Lower lobe of right lung (tissue), 2 donors: ENCODE measurements at regions not wholly inside any gene's neighbourhood (a gene's known extent, or its start where the extent isn't known, plus 50 kb on each side); places are given as distances from the start of the nearest gene placed in this dataset.
A peak's percentile ranks its signal among the peaks of the same experiment; 100 is the strongest.
"Not testable (repeated sequence)": the region's sequence is repeated elsewhere in the genome, so short reads cannot be mapped to it uniquely, and the experiment has no call there.

ENCODE experiments used
- ATAC-seq, 2 donors: fragments of 200-7000 bp; cut with Tn5 transposase; one replicate each; pipeline ENCODE4 v1.9.1; 2020 to 2022; ENCODE audit warnings: mild to moderate bottlenecking in 2 of 2, moderate library complexity in 2 of 2
- DNase-seq: peaks from one replicate; pipeline ENCODE4 v3.0.0-alpha.2; 2020
- H3K27ac ChIP-seq: fragments of 200-600 bp; one replicate; pipeline ENCODE4 v1.8.0; 2022
- H3K27me3 ChIP-seq: fragments of 200-600 bp; one replicate; pipeline ENCODE4 v1.8.0; 2022; ENCODE audit warnings: low read depth
- H3K36me3 ChIP-seq: fragments of 200-600 bp; one replicate; pipeline ENCODE4 v1.8.0; 2022; ENCODE audit warnings: mild to moderate bottlenecking
- H3K4me1 ChIP-seq: fragments of 200-600 bp; one replicate; pipeline ENCODE4 v1.8.0; 2022
- H3K4me3 ChIP-seq: fragments of 200-600 bp; one replicate; pipeline ENCODE4 v1.8.0; 2022; ENCODE audit warnings: mild to moderate bottlenecking
- H3K9me3 ChIP-seq: fragments of 200-600 bp; one replicate; pipeline ENCODE4 v1.8.0; 2022
- CTCF ChIP-seq: fragments of 200-600 bp; IDR thresholded peaks from one replicate; pipeline ENCODE4 v1.8.0; 2022; ENCODE audit warnings: antibody characterized with exemption, mild to moderate bottlenecking
- intact Hi-C: fragments of 100-400 bp; cut with DNase I; formaldehyde crosslinking; loops from one replicate; pipeline ENCODE4 v1.11.0; 2022
- donor health status: DM: no; HTN: yes; CAD: no; lungs with severe emphysema.

GRCh38 chr6:86526238-86526637, 411.1 kb upstream of the HTR1E start:
- Histone ChIP-seq H3K27me3 (no peaks in the 10 kb centered on the region), H3K4me1 (no peaks in the 10 kb centered on the region), H3K4me3 (no peak overlapping the region), H3K36me3 (no peaks in the 10 kb centered on the region), H3K9me3 (peaks cover 3% of the 10 kb centered on the region), H3K27ac (no peak overlapping the region)
- ATAC-seq = peak in 1 of 2 donors; percentile 27
- intact Hi-C loops = no loop called here
- no peak for TF ChIP-seq CTCF
- no peak for DNase-seq

- Histone ChIP-seq H3K27ac (no peak overlapping the region), H3K36me3 (no peaks in the 10 kb centered on the region), H3K27me3 (no peaks in the 10 kb centered on the region), H3K4me3 (no peak overlapping the region), H3K9me3 (no peaks in the 10 kb centered on the region), H3K4me1 (no peaks in the 10 kb centered on the region)
- no peak for ATAC-seq
- TF ChIP-seq CTCF = no peak
- intact Hi-C loops = no loop called here
- no peak for DNase-seq
These were observed 421.2 kb upstream of the HTR1E start for GRCh38 chr6:86516087-86516486.

- no peak for DNase-seq
- intact Hi-C loops = no loop called here
- no peak for ATAC-seq
These were observed 425.4 kb upstream of the HTR1E start for GRCh38 chr6:86511962-86512361.

GRCh38 chr6:86508230-86508629, 429.1 kb upstream of the HTR1E start:
- Histone ChIP-seq H3K9me3 (no peaks in the 10 kb centered on the region), H3K27me3 (no peaks in the 10 kb centered on the region), H3K27ac (no peak overlapping the region), H3K4me3 (no peak overlapping the region), H3K4me1 (no peaks in the 10 kb centered on the region), H3K36me3 (no peaks in the 10 kb centered on the region)
- TF ChIP-seq CTCF = no peak
- intact Hi-C loops = no loop called here
- DNase-seq (no peak), ATAC-seq (no peak)

More at GRCh38 chr6:86511962-86512361, 425.4 kb upstream of the HTR1E start:
- no peak overlapping the region for H3K4me3 ChIP-seq
- H3K4me1 ChIP-seq = no peaks in the 10 kb centered on the region
- no peaks in the 10 kb centered on the region for H3K9me3 ChIP-seq
- H3K27ac ChIP-seq = no peak overlapping the region
- no peaks in the 10 kb centered on the region for H3K27me3 ChIP-seq
- TF ChIP-seq CTCF = no peak
- H3K36me3 ChIP-seq = no peaks in the 10 kb centered on the region

- no peak for TF ChIP-seq CTCF
- Histone ChIP-seq H3K4me1 (no peaks in the 10 kb centered on the region), H3K4me3 (no peak overlapping the region), H3K9me3 (peaks cover 2% of the 10 kb centered on the region), H3K27ac (no peak overlapping the region), H3K36me3 (no peaks in the 10 kb centered on the region), H3K27me3 (no peaks in the 10 kb centered on the region)
- DNase-seq (no peak), ATAC-seq (peak; percentile 62 to 92)
- intact Hi-C loops = no loop called here
These were observed 434.8 kb upstream of the HTR1E start for GRCh38 chr6:86502497-86502896.

GRCh38 chr6:86500035-86500434, 437.3 kb upstream of the HTR1E start:
- ATAC-seq (no peak), DNase-seq (no peak)
- TF ChIP-seq CTCF = no peak
- H3K9me3 ChIP-seq = peaks cover 2% of the 10 kb centered on the region
- H3K36me3 ChIP-seq = no peaks in the 10 kb centered on the region
- no peaks in the 10 kb centered on the region for H3K27me3 ChIP-seq
- H3K4me1 ChIP-seq = no peaks in the 10 kb centered on the region
- no peak overlapping the region for H3K4me3 ChIP-seq
- intact Hi-C loops = no loop called here
- H3K27ac ChIP-seq = no peak overlapping the region

GRCh38 chr6:86489042-86489441, 448.3 kb upstream of the HTR1E start:
- H3K4me1 ChIP-seq, ATAC-seq, H3K4me3 ChIP-seq, H3K9me3 ChIP-seq, H3K27ac ChIP-seq, H3K27me3 ChIP-seq, H3K36me3 ChIP-seq, DNase-seq, intact Hi-C loops: not testable (repeated sequence)
